GM12878 (cell line): ENCODE measurements at regions not wholly inside any gene's neighbourhood (a gene's known extent, or its start where the extent isn't known, plus 50 kb on each side); places are given as distances from the start of the nearest gene placed in this dataset.

ENCODE experiments used
- ATAC-seq: fragments of 200-7000 bp; cut with Tn5 transposase; 3 replicates; pipeline ENCODE4 v1.9.1; 2020; ENCODE audit warnings: mild to moderate bottlenecking, moderate library complexity
- BruUV-seq: library from RNA; stranded (reverse); fragments of 400-500 nt; replicated peaks from 2 replicates; lab custom pipeline; 2021; lab: Mats Ljungman, UMichigan
- CTCF ChIA-PET: fragments of 300-600 bp; sonication (Branson Sonifier 250); formaldehyde crosslinking; extraction: SDS; loops from one replicate; lab custom pipeline; 2021; ENCODE audit warnings: inconsistent platforms; lab: Yijun Ruan, JAX
- POLR2A ChIA-PET: fragments of 350-600 bp; formaldehyde crosslinking; extraction: SDS; loops from one replicate; lab custom pipeline; 2021; ENCODE audit warnings: inconsistent platforms; lab: Charles Lee
- RAD21 ChIA-PET: fragments of 300-600 bp; sonication (Branson Sonifier 250); formaldehyde crosslinking; loops from one replicate; lab custom pipeline; 2023; ENCODE audit warnings: antibody characterized with exemption; ENCODE audit not compliant: unreplicated experiment; lab: Charles Lee
- SMC1A ChIA-PET: fragments of 300-600 bp; sonication (Branson Sonifier 250); formaldehyde crosslinking; loops from one replicate; lab custom pipeline; 2023; ENCODE audit not compliant: unreplicated experiment, uncharacterized antibody; lab: Charles Lee
- DNase-seq: peaks from one replicate; pipeline ENCODE4 v3.0.0-alpha.2; 2011; ENCODE audit warnings: low read depth, low spot score
- FAIRE-seq: peaks from 3 replicates; lab custom pipeline; 2011; peaks lifted over from hg19 to GRCh38; lab: Jason Lieb, UNC
- H2AFZ ChIP-seq: 2 replicates; pipeline ENCODE4 v1.6.0; 2011; ENCODE audit warnings: low read depth, low read length, control low read depth; ENCODE audit not compliant: control insufficient read depth
- H3K27ac ChIP-seq: 2 replicates; pipeline ENCODE4 v1.5.1; 2011; ENCODE audit warnings: control low read depth; ENCODE audit not compliant: control insufficient read depth, insufficient read depth
- H3K27me3 ChIP-seq, 2 experiments: replicated peaks in 1 of 2; 2 replicates each; pipeline versions ENCODE4 v1.6.0 to v1.6.1; 2011; ENCODE audit warnings: low read length in 1 of 2; ENCODE audit not compliant: control insufficient read depth in 2 of 2, insufficient read depth in 2 of 2
- H3K36me3 ChIP-seq, 2 experiments: 2 replicates each; pipeline ENCODE4 v1.5.1; 2011; ENCODE audit warnings: low read length in 1 of 2; ENCODE audit not compliant: control insufficient read depth in 2 of 2, insufficient read depth in 2 of 2
- H3K4me1 ChIP-seq: 2 replicates; pipeline ENCODE4 v1.6.1; 2011; ENCODE audit warnings: mild to moderate bottlenecking, low read length, moderate library complexity, mixed read lengths; ENCODE audit not compliant: control insufficient read depth, insufficient read depth
- H3K4me2 ChIP-seq: 2 replicates; pipeline ENCODE4 v1.6.0; 2011; ENCODE audit warnings: control low read depth; ENCODE audit not compliant: control insufficient read depth, insufficient read depth
- H3K4me3 ChIP-seq: fragments of 200-600 bp; sonication (generic); 2 replicates; pipeline ENCODE4 v1.5.1; 2016
- H3K79me2 ChIP-seq: 2 replicates; pipeline ENCODE4 v1.6.0; 2011; ENCODE audit warnings: low read length; ENCODE audit not compliant: control insufficient read depth, insufficient read depth
- H3K9ac ChIP-seq: 2 replicates; pipeline ENCODE4 v1.8.0; 2011; ENCODE audit warnings: low read length, control low read depth, mixed read lengths; ENCODE audit not compliant: control insufficient read depth, insufficient read depth
- H3K9me3 ChIP-seq: replicated peaks from 3 replicates; pipeline ENCODE4 v1.5.1; 2011; ENCODE audit warnings: mild to moderate bottlenecking, low read length; ENCODE audit not compliant: control insufficient read depth, insufficient read depth
- H4K20me1 ChIP-seq: 2 replicates; pipeline ENCODE4 v1.6.0; 2011; ENCODE audit not compliant: control insufficient read depth, insufficient read depth
- BCL11A ChIP-seq: IDR thresholded peaks from 2 replicates; pipeline ENCODE4 v1.6.1; 2011; ENCODE audit warnings: low read depth, low read length
- E2F4 ChIP-seq: IDR thresholded peaks from 2 replicates; pipeline ENCODE4 v1.6.1; 2012; ENCODE audit warnings: low read depth, low read length, improper control_type of control experiment
- PAX5 ChIP-seq: IDR thresholded peaks from 2 replicates; pipeline ENCODE4 v1.6.1; 2011; ENCODE audit warnings: low read depth, low read length, borderline replicate concordance
- SREBF2 ChIP-seq: IDR thresholded peaks from 2 replicates; pipeline ENCODE4 v1.6.1; 2012; ENCODE audit warnings: mild to moderate bottlenecking, low read length
- TARDBP ChIP-seq: IDR thresholded peaks from 2 replicates; pipeline ENCODE4 v1.6.1; 2016; ENCODE audit warnings: borderline replicate concordance
- TBL1XR1 ChIP-seq: IDR thresholded peaks from 2 replicates; pipeline ENCODE4 v1.6.1; 2012; ENCODE audit warnings: low read depth, low read length, improper control_type of control experiment
- TCF12 ChIP-seq: IDR thresholded peaks from 2 replicates; pipeline ENCODE4 v1.6.1; 2011; ENCODE audit warnings: low read depth, mild to moderate bottlenecking, low read length
- WGBS: methylation state at CpG from one replicate; pipeline ENCODE4 v1.1.6; 2016; ENCODE audit warnings: low lambda C conversion rate; ENCODE audit not compliant: insufficient replicate concordance, insufficient coverage; ENCODE audit errors: missing lambda C conversion rate; 5-methylcytosine and 5-hydroxymethylcytosine counted together
- in situ Hi-C: fragments of 300-500 bp; cut with MboI; formaldehyde crosslinking; loops from 9 replicates; pipeline ENCODE4 v1.14.3; 2018; ENCODE audit warnings: mixed read lengths
- intact Hi-C: fragments of 100-400 bp; cut with micrococcal nuclease; formaldehyde crosslinking; loops from one replicate; pipeline ENCODE4 v1.14.2; 2022; ENCODE audit not compliant: unreplicated experiment
- TF ChIP-seq, protein P1 (sequence below): fragments of 450-650 bp; IDR thresholded peaks from 2 replicates; pipeline ENCODE4 v1.6.1; 2017; ENCODE audit warnings: mild to moderate bottlenecking, moderate library complexity

- Histone ChIP-seq H3K9me3 (no peaks in the 10 kb centered on the region), H3K79me2 (no peaks in the 10 kb centered on the region), H3K36me3 (no peaks in the 10 kb centered on the region), H3K27me3 (no peaks in the 10 kb centered on the region), H3K27ac (no peak overlapping the region), H4K20me1 (no peaks in the 10 kb centered on the region), H3K9ac (no peak overlapping the region), H2AFZ (no peak overlapping the region), H3K4me1 (no peaks in the 10 kb centered on the region), H3K4me3 (no peak overlapping the region), H3K4me2 (no peak overlapping the region)
- ChIA-PET POLR2A (no interaction called here), CTCF (no interaction called here)
- intact Hi-C loops, result no loop called here
- 52% methylated on average over 9 of the region's 9 CpGs for WGBS
- FAIRE-seq (no peak), ATAC-seq (no peak), DNase-seq (no peak)
- BruUV-seq, result no TSS peak
- TF ChIP-seq TARDBP (no peak), PAX5 (no peak), E2F4 (no peak), BCL11A (no peak), TBL1XR1 (no peak), TCF12 (no peak)
- TF ChIP-seq, all 136 proteins: peak for 0
- SMC1A ChIA-PET, result no interaction called here
- RAD21 ChIA-PET, result no interaction called here
- in situ Hi-C loops, result no loop called here
These were observed 128.9 kb upstream of the NANOS1 start for GRCh38 chr10:118900617-118901016.

GRCh38 chr10:118901380-118901779, 128.1 kb upstream of the NANOS1 start:
- WGBS, result 15% methylated on average over 4 of the region's 4 CpGs
- no peak overlapping the region for H2AFZ ChIP-seq
- SMC1A ChIA-PET, result no interaction called here
- intact Hi-C loops, result no loop called here
- no peaks in the 10 kb centered on the region for H3K27me3 ChIP-seq
- H3K9ac ChIP-seq, result no peak overlapping the region
- DNase-seq (no peak), FAIRE-seq (no peak), ATAC-seq (no peak)
- no peak overlapping the region for H3K4me2 ChIP-seq
- BruUV-seq, result no TSS peak
- POLR2A ChIA-PET, result no interaction called here
- RAD21 ChIA-PET, result no interaction called here
- H3K4me1 ChIP-seq, result no peaks in the 10 kb centered on the region
- CTCF ChIA-PET, result no interaction called here
- no peak overlapping the region for H3K4me3 ChIP-seq
- in situ Hi-C loops, result no loop called here
- no peaks in the 10 kb centered on the region for H4K20me1 ChIP-seq
- H3K36me3 ChIP-seq, result no peaks in the 10 kb centered on the region
- no peaks in the 10 kb centered on the region for H3K79me2 ChIP-seq
- H3K9me3 ChIP-seq, result no peaks in the 10 kb centered on the region
- no peak overlapping the region for H3K27ac ChIP-seq
- TF ChIP-seq, protein P1, sequence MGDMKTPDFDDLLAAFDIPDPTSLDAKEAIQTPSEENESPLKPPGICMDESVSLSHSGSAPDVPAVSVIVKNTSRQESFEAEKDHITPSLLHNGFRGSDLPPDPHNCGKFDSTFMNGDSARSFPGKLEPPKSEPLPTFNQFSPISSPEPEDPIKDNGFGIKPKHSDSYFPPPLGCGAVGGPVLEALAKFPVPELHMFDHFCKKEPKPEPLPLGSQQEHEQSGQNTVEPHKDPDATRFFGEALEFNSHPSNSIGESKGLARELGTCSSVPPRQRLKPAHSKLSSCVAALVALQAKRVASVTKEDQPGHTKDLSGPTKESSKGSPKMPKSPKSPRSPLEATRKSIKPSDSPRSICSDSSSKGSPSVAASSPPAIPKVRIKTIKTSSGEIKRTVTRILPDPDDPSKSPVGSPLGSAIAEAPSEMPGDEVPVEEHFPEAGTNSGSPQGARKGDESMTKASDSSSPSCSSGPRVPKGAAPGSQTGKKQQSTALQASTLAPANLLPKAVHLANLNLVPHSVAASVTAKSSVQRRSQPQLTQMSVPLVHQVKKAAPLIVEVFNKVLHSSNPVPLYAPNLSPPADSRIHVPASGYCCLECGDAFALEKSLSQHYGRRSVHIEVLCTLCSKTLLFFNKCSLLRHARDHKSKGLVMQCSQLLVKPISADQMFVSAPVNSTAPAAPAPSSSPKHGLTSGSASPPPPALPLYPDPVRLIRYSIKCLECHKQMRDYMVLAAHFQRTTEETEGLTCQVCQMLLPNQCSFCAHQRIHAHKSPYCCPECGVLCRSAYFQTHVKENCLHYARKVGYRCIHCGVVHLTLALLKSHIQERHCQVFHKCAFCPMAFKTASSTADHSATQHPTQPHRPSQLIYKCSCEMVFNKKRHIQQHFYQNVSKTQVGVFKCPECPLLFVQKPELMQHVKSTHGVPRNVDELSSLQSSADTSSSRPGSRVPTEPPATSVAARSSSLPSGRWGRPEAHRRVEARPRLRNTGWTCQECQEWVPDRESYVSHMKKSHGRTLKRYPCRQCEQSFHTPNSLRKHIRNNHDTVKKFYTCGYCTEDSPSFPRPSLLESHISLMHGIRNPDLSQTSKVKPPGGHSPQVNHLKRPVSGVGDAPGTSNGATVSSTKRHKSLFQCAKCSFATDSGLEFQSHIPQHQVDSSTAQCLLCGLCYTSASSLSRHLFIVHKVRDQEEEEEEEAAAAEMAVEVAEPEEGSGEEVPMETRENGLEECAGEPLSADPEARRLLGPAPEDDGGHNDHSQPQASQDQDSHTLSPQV, result no peak
- no peak for TF ChIP-seq SREBF2
